ENCODE measurements at regions not wholly inside any gene's neighbourhood (a gene's known extent, or its start where the extent isn't known, plus 50 kb on each side); places are given as distances from the start of the nearest gene placed in this dataset.

DNA sequence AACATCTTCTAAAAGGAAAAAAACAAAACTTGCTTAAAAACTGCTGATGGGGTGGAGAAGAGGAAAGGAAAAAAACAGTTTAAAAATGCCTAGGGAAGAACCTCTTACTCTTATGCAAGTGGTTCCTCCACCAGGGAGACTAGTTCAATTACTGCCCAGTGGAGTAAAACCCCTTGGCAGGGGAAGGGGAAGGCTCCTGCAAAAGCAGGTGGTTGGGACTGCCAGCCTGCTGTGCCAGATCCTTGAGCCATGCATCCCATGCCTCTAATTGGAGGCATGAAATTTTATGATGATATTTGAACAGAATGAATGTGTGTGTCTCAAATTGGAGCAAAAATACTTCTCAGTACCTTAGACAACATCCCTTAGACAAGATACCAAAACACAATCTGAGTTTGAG is 118.8 kb downstream of the FSCB start:
- TF ChIP-seq CTCF (IDR thresholded peaks at IDR 0.05) (no peak), POLR2AphosphoS5 (IDR thresholded peaks at IDR 0.05; ENCODE audit: low read depth, low read length) (no peak), SIN3A (IDR thresholded peaks at IDR 0.05; ENCODE audit: borderline replicate concordance, insufficient read depth, low read depth, low read length) (no peak), TCF7L2 (IDR thresholded peaks at IDR 0.05; ENCODE audit: low read depth, low read length) (no peak)
- TF ChIP-seq, protein P1, sequence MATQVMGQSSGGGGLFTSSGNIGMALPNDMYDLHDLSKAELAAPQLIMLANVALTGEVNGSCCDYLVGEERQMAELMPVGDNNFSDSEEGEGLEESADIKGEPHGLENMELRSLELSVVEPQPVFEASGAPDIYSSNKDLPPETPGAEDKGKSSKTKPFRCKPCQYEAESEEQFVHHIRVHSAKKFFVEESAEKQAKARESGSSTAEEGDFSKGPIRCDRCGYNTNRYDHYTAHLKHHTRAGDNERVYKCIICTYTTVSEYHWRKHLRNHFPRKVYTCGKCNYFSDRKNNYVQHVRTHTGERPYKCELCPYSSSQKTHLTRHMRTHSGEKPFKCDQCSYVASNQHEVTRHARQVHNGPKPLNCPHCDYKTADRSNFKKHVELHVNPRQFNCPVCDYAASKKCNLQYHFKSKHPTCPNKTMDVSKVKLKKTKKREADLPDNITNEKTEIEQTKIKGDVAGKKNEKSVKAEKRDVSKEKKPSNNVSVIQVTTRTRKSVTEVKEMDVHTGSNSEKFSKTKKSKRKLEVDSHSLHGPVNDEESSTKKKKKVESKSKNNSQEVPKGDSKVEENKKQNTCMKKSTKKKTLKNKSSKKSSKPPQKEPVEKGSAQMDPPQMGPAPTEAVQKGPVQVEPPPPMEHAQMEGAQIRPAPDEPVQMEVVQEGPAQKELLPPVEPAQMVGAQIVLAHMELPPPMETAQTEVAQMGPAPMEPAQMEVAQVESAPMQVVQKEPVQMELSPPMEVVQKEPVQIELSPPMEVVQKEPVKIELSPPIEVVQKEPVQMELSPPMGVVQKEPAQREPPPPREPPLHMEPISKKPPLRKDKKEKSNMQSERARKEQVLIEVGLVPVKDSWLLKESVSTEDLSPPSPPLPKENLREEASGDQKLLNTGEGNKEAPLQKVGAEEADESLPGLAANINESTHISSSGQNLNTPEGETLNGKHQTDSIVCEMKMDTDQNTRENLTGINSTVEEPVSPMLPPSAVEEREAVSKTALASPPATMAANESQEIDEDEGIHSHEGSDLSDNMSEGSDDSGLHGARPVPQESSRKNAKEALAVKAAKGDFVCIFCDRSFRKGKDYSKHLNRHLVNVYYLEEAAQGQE (IDR thresholded peaks at IDR 0.05; ENCODE audit: insufficient read depth in 1 of 2, low read depth in 2 of 2, low read length in 1 of 2): no peak

Data from Panc1 (cell line).